KMS-11 (cell line): ENCODE measurements at regions not wholly inside any gene's neighbourhood (a gene's known extent, or its start where the extent isn't known, plus 50 kb on each side); places are given as distances from the start of the nearest gene placed in this dataset.

Experiments used
- H2AFZ ChIP-seq: fragments of 200-600 bp; sonication (generic); 2 replicates; pipeline ENCODE4 v1.6.1; 2016; ENCODE audit warnings: antibody characterized with exemption, mixed run types, low read depth
- H3K27ac ChIP-seq: fragments of 200-600 bp; sonication (generic); 2 replicates; pipeline ENCODE4 v1.6.1; 2016; ENCODE audit warnings: mild to moderate bottlenecking, mixed run types
- H3K27me3 ChIP-seq: fragments of 200-600 bp; sonication (generic); 2 replicates; pipeline ENCODE4 v1.6.1; 2017; ENCODE audit warnings: mild to moderate bottlenecking, low read depth, mixed run types, moderate library complexity; ENCODE audit not compliant: insufficient read depth
- H3K36me3 ChIP-seq: fragments of 200-600 bp; sonication (generic); 2 replicates; pipeline ENCODE4 v1.6.1; 2017; ENCODE audit warnings: mild to moderate bottlenecking, mixed run types; ENCODE audit not compliant: insufficient read depth
- H3K4me1 ChIP-seq: fragments of 200-600 bp; sonication (generic); 2 replicates; pipeline ENCODE4 v1.6.1; 2016; ENCODE audit warnings: mild to moderate bottlenecking, low read depth, mixed run types; ENCODE audit not compliant: poor library complexity, severe bottlenecking
- H3K4me2 ChIP-seq: fragments of 200-600 bp; sonication (generic); 2 replicates; pipeline ENCODE4 v1.7.0; 2016; ENCODE audit warnings: mild to moderate bottlenecking, mixed run types
- H3K4me3 ChIP-seq: fragments of 200-600 bp; sonication (generic); IDR thresholded peaks from 2 replicates; pipeline ENCODE4 v1.6.1; 2017; ENCODE audit warnings: low read depth, low read length, mixed read lengths; ENCODE audit not compliant: insufficient read depth
- H3K79me2 ChIP-seq: fragments of 200-600 bp; sonication (generic); 2 replicates; pipeline ENCODE4 v1.6.1; 2016; ENCODE audit warnings: low read depth, mixed run types; ENCODE audit not compliant: insufficient read depth
- H3K9ac ChIP-seq: fragments of 200-600 bp; sonication (generic); 2 replicates; pipeline ENCODE4 v1.6.1; 2016; ENCODE audit warnings: mild to moderate bottlenecking, mixed run types
- H4K20me1 ChIP-seq: fragments of 200-600 bp; sonication (generic); 2 replicates; pipeline ENCODE4 v1.6.1; 2016; ENCODE audit warnings: mild to moderate bottlenecking, mixed run types; ENCODE audit not compliant: insufficient read depth
- CTCF ChIP-seq: fragments of 200-600 bp; sonication (generic); conservative IDR thresholded peaks from 2 replicates; pipeline ENCODE4 v1.6.1; 2017; ENCODE audit warnings: low read depth, mild to moderate bottlenecking, antibody characterized with exemption, low read length, moderate library complexity, mixed read lengths

- TF ChIP-seq CTCF = no peak
- Histone ChIP-seq H3K27ac (no peak overlapping the region), H3K4me2 (no peak overlapping the region), H3K27me3 (no peaks in the 10 kb centered on the region), H2AFZ (no peak overlapping the region), H3K4me3 (no peak overlapping the region), H3K9ac (no peak overlapping the region), H3K36me3 (no peaks in the 10 kb centered on the region), H3K79me2 (no peaks in the 10 kb centered on the region), H3K4me1 (no peaks in the 10 kb centered on the region), H4K20me1 (no peaks in the 10 kb centered on the region)
Measured at GRCh38 chr16:62676306-62676705, 640.1 kb upstream of the CDH8 start.

GRCh38 chr16:62665269-62665668 lies 629.0 kb upstream of the CDH8 start:
- H3K4me2 ChIP-seq = no peak overlapping the region
- no peak for TF ChIP-seq CTCF

GRCh38 chr16:62664566-62664965 lies 628.3 kb upstream of the CDH8 start:
- no peak overlapping the region for H3K4me3 ChIP-seq
- no peaks in the 10 kb centered on the region for H3K79me2 ChIP-seq
- H3K4me2 ChIP-seq = no peak overlapping the region
- no peaks in the 10 kb centered on the region for H3K36me3 ChIP-seq
- H3K27me3 ChIP-seq = no peaks in the 10 kb centered on the region
- no peaks in the 10 kb centered on the region for H4K20me1 ChIP-seq
- no peak for TF ChIP-seq CTCF
- H2AFZ ChIP-seq = no peak overlapping the region
- H3K9ac ChIP-seq = no peak overlapping the region
- H3K27ac ChIP-seq = no peak overlapping the region
- no peaks in the 10 kb centered on the region for H3K4me1 ChIP-seq

More at GRCh38 chr16:62665269-62665668, 629.0 kb upstream of the CDH8 start:
- Histone ChIP-seq H3K27me3 (no peaks in the 10 kb centered on the region), H4K20me1 (no peaks in the 10 kb centered on the region), H3K36me3 (no peaks in the 10 kb centered on the region), H3K4me1 (no peaks in the 10 kb centered on the region), H3K27ac (no peak overlapping the region), H3K4me3 (no peak overlapping the region), H3K9ac (no peak overlapping the region), H2AFZ (no peak overlapping the region), H3K79me2 (no peaks in the 10 kb centered on the region)

GRCh38 chr16:62661435-62661834 lies 625.2 kb upstream of the CDH8 start:
- Histone ChIP-seq H2AFZ (no peak overlapping the region), H4K20me1 (no peaks in the 10 kb centered on the region), H3K4me2 (no peak overlapping the region), H3K9ac (no peak overlapping the region), H3K79me2 (no peaks in the 10 kb centered on the region), H3K4me3 (no peak overlapping the region), H3K4me1 (no peaks in the 10 kb centered on the region), H3K36me3 (no peaks in the 10 kb centered on the region), H3K27ac (no peak overlapping the region), H3K27me3 (no peaks in the 10 kb centered on the region)
- TF ChIP-seq CTCF = no peak
